ENCODE measurements at regions not wholly inside any gene's neighbourhood (a gene's known extent, or its start where the extent isn't known, plus 50 kb on each side); places are given as distances from the start of the nearest gene placed in this dataset.
A peak's percentile ranks its signal among the peaks of the same experiment; 100 is the strongest.

DNA sequence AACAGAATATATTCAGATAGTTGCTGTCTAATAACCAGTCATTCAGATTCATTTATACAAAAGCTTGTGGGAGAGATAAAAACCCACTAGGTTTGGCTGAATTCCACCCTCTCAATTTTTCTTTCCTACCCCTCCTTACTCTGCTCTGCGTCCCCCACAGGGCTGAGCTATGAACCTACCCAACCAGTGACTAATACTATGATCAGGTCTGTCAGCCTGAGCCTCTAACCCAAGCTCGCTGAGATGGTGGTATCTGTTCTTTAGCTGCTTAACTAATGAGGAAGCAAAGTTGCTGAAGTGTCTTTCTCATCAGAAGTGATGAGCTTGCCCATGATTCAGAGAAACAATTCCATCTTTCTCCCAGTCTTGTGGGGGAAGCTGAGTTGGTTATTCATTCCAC lies 248.7 kb upstream of the GPR26 start:
- peak overlapping the region in 1 of 6 donors; percentile 66 for H3K27ac Mint-ChIP-seq
- DNase-seq = no peak
- H3K27me3 Mint-ChIP-seq = peaks cover 12 to 65% (median 20%) of the 10 kb centered on the region in 3 donors
- no peak overlapping the region for H3K4me3 Mint-ChIP-seq
- H3K4me1 Mint-ChIP-seq = no peaks in the 10 kb centered on the region
- no peak for ATAC-seq (ENCODE audit: low read depth in 2 of 2)
- H3K9me3 Mint-ChIP-seq = peaks cover 0 to 11% (median 2%) of the 10 kb centered on the region in 7 donors
- no peaks in the 10 kb centered on the region for H3K36me3 Mint-ChIP-seq

DNA sequence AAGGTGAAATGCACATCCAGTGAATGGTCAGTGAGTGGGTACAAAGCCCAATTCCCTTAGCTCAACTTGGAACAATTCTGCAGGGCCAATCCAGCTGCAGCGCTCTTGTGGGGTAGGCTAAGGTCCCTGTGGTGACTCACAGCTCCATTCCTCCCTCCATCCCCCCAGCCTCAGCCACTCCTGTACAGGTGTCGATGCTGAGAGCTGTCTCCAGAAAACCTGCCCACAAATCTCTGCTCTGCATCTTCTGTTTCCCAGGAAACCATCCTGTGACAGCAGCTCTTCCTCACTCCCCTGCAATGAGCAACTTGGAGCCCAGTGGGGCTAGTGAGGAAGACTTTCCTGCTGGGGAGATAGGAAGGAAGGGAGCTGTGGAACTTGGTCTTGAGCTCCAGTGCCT lies 244.7 kb upstream of the GPR26 start:
- Mint-ChIP-seq H3K27me3 (peaks cover 25 to 70% (median 30%) of the 10 kb centered on the region in 3 donors), H3K9me3 (peaks cover 0 to 11% (median 2%) of the 10 kb centered on the region in 7 donors), H3K27ac (peak overlapping the region in 1 of 6 donors; percentile 67), H3K4me3 (no peak overlapping the region), H3K36me3 (no peaks in the 10 kb centered on the region), H3K4me1 (no peaks in the 10 kb centered on the region)
- no peak for ATAC-seq (ENCODE audit: low read depth in 2 of 2)
- DNase-seq = no peak

DNA sequence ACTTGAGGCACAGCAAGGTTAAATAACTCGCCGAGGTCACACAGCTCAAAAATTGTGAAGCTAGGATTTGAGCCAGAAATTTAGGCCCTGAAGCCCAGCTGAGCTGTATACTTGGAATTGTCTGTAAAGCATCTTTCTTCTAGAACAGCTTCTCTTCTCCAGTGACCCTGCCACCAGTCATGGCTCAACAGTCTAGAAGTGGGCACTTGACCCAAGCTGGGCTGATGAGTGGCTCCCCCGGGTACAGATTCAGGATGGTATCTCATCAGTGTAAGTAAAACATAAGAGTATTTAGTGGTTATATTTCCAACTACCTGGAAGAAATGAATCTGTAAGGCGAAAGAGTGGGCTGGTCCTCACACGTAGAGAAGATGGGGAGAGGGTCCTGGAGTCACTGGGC lies 243.9 kb upstream of the GPR26 start:
- H3K9me3 Mint-ChIP-seq = peaks cover 0 to 11% (median 2%) of the 10 kb centered on the region in 7 donors
- ATAC-seq (ENCODE audit: low read depth in 2 of 2) = no peak
- peaks cover 26 to 72% (median 34%) of the 10 kb centered on the region in 3 donors for H3K27me3 Mint-ChIP-seq
- no peaks in the 10 kb centered on the region for H3K4me1 Mint-ChIP-seq
- H3K27ac Mint-ChIP-seq = no peak overlapping the region
- no peaks in the 10 kb centered on the region for H3K36me3 Mint-ChIP-seq
- H3K4me3 Mint-ChIP-seq = no peak overlapping the region
- DNase-seq = no peak

DNA sequence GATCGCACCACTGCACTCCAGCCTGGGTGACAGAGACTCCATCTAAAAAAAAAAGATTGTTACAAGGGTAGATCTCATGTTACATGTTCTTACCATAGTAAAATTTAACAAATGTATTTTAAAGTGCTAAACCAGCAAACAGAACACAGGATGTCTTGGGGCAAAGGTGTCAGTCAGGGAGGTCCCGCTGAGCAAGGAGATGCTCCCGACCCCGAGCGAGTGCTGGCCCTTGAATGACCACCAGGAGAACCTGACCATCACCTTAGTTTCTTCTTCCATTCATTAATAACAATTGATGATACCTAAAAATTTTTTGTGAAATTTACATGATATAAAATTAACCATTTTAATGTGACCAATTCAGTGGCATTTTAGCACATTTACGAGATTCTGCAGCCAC lies 241.6 kb upstream of the GPR26 start:
- no peak overlapping the region for H3K4me3 Mint-ChIP-seq

DNA sequence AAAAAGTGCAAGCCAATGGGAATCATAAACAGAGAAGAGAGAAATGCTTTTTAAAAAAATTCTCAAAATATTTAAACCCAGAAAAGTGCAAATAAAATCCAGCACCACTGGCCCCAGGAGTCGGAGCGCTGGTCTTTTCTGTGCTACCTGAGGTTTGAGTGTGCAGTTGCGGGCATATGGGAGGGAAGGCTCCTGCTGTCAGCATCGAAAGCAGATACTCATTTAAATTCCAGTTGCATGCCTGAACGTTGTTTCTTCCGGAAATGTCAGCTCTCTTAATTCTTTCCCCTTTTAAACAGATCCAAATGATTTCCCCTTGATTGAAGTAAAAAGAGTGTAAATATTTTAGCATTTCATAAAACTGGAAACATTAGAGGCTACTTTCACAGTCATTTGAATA lies 240.5 kb upstream of the GPR26 start:
- H3K36me3 Mint-ChIP-seq = no peaks in the 10 kb centered on the region
- H3K27ac Mint-ChIP-seq = no peak overlapping the region
- H3K27me3 Mint-ChIP-seq = peaks cover 42 to 69% (median 42%) of the 10 kb centered on the region in 3 donors
- no peaks in the 10 kb centered on the region for H3K4me1 Mint-ChIP-seq
- peaks cover 0 to 1% (median 0%) of the 10 kb centered on the region in 7 donors for H3K9me3 Mint-ChIP-seq
- no peak for DNase-seq
- no peak overlapping the region for H3K4me3 Mint-ChIP-seq
- ATAC-seq (ENCODE audit: low read depth in 2 of 2) = no peak

More for the DNA sequence above, 241.6 kb upstream of the GPR26 start:
- H3K27me3 Mint-ChIP-seq = peaks cover 38 to 72% (median 41%) of the 10 kb centered on the region in 3 donors
- no peaks in the 10 kb centered on the region for H3K4me1 Mint-ChIP-seq
- no peaks in the 10 kb centered on the region for H3K9me3 Mint-ChIP-seq
- ATAC-seq (ENCODE audit: low read depth in 2 of 2) (no peak), DNase-seq (no peak)
- no peak overlapping the region for H3K27ac Mint-ChIP-seq
- H3K36me3 Mint-ChIP-seq = no peaks in the 10 kb centered on the region

DNA sequence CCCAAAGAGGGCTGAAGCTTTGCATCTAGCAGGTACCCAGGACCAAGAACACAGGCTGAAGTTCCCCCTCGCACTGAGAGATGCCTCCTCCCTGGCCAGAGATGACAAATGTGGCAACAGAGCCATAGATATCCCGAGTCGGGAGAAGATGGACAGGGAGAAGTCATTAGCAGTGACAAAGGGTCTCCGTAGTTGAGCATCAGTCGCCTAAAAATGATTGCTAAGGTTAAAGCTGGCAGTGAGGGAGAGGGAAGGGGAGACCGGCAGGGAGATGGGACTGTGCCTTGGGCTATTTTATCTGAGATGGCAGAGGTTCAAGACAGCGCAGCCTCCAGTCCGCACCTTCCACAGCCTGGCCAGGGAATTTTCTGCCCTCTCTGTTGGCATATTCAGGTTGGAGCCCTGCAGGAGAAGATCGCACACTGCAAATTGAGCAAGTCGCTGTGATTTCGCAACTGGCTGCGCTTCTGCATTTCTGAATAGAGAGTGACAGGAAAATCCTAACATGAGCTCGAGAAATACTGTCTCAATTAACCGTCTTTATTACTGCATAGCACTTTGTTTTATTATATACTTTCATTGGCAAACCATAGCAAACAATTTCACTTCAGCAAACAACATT lies 238.9 kb upstream of the GPR26 start:
- peaks cover 42 to 59% (median 48%) of the 10 kb centered on the region in 3 donors for H3K27me3 Mint-ChIP-seq
- peaks cover 0 to 10% (median 2%) of the 10 kb centered on the region in 7 donors for H3K9me3 Mint-ChIP-seq
- no peak overlapping the region for H3K27ac Mint-ChIP-seq
- no peaks in the 10 kb centered on the region for H3K4me1 Mint-ChIP-seq
- no peaks in the 10 kb centered on the region for H3K36me3 Mint-ChIP-seq
- no peak overlapping the region for H3K4me3 Mint-ChIP-seq
- DNase-seq = no peak
- no peak for ATAC-seq (ENCODE audit: low read depth in 2 of 2)

DNA sequence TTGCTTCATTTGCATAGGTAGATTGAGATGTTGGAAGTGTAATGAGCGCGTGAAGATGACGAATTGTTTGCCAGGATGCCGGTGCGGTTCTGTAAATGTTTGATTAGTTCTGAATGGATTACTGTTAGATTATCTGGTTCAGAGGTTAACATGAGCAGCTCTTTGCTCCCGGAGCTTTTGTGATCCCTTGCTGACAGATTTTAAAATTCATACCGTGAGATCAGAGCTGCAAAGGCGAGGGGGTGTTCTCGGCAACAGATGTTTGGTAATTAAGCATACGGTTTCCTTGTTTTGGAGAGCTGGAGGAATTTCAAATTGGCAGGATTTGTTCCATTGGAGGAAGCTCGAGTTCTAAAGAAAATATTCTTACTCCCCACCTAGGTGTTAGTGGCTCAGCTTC lies 237.8 kb upstream of the GPR26 start:
- ATAC-seq (ENCODE audit: low read depth in 2 of 2) (no peak), DNase-seq (no peak)
- H3K4me1 Mint-ChIP-seq = no peaks in the 10 kb centered on the region
- peaks cover 0 to 10% (median 2%) of the 10 kb centered on the region in 7 donors for H3K9me3 Mint-ChIP-seq
- no peaks in the 10 kb centered on the region for H3K36me3 Mint-ChIP-seq
- H3K27ac Mint-ChIP-seq = no peak overlapping the region
- no peak overlapping the region for H3K4me3 Mint-ChIP-seq
- H3K27me3 Mint-ChIP-seq = peaks cover 43 to 64% (median 48%) of the 10 kb centered on the region in 3 donors

DNA sequence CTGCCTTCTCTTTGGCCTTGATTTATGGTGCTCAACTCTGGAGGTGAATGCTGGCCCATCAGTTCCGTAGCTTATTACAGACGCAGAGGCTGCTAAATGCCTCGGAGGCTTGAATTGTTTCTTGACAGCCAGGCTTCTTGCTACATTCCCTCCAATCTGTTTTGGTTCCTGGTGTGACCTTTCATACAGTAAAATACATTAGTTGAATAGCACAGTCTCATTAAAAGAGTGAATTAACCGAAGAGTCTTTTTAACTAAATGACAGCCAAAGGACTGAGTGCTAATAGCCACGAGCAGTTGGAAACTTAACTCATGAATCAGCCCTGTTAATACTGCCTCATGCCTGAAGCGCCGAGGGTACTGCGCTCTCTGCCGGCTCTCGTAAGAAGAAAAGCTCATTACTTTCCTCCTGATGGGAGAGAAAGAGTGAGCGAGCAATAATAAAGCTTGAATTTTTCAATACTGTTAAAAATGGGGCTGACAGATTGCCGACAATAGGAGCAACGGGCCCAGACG lies 236.4 kb upstream of the GPR26 start:
- H3K27ac Mint-ChIP-seq = no peak overlapping the region
- no peak overlapping the region for H3K4me3 Mint-ChIP-seq
- ATAC-seq (ENCODE audit: low read depth in 2 of 2) (no peak), DNase-seq (no peak)
- peaks cover 36 to 58% (median 48%) of the 10 kb centered on the region in 3 donors for H3K27me3 Mint-ChIP-seq
- H3K9me3 Mint-ChIP-seq = peaks cover 0 to 10% (median 2%) of the 10 kb centered on the region in 7 donors
- H3K36me3 Mint-ChIP-seq = no peaks in the 10 kb centered on the region
- no peaks in the 10 kb centered on the region for H3K4me1 Mint-ChIP-seq

DNA sequence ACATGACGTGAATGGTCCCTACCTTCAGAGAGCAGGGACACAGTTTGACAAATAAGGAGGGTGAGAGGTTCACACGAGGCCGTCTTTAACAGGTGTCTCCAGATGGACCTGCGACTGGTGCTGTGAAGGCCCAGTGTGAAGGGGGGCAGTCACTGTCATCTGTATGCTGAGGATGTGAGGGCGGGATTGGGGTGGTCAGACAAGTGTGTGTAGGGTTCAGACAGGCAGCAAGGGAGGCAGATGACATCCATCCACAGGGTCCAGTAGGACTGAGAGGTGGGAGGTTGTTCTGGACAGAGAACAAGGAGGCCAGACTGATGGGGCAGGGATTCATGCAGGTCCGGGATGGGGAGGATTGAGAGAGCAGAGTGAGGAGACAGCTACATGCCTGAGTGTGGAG lies 232.6 kb upstream of the GPR26 start:
- H3K36me3 Mint-ChIP-seq = no peaks in the 10 kb centered on the region
- peaks cover 30 to 51% (median 33%) of the 10 kb centered on the region in 3 donors for H3K27me3 Mint-ChIP-seq
- H3K4me3 Mint-ChIP-seq = no peak overlapping the region
- peaks cover 0 to 10% (median 3%) of the 10 kb centered on the region in 7 donors for H3K9me3 Mint-ChIP-seq
- no peak overlapping the region for H3K27ac Mint-ChIP-seq
- H3K4me1 Mint-ChIP-seq = no peaks in the 10 kb centered on the region
- ATAC-seq (ENCODE audit: low read depth in 2 of 2) (no peak), DNase-seq (no peak)

DNA sequence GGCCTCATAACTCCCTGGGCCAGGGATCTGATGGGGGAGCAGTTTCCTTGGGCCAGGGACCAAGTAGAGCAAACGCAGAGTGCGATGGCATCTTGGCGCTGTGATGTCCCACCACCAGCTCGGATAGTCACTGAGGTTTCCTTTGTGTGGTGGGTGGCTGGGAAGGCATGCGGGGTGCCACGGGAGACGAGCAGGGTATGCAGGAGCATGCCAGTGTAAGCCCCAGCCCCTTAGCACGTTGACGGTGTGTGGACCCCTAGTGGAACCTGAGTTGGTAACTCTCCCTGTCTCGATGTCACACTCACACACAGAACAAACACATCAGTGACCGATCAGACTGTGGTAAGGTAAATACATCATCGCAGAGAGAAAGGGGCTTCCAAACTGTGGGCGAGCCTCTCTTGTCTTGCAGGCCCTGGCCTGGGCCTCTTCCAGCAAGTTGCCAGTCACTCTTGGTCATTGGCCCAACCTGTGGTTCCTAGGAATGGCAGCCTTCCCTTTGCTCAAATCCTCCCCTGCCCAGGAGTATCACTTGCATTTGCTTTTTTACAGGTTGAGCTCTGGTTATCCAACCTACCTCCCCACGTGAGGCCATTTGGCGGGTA lies 231.6 kb upstream of the GPR26 start:
- Mint-ChIP-seq H3K4me3 (no peak overlapping the region), H3K9me3 (peaks cover 0 to 10% (median 3%) of the 10 kb centered on the region in 7 donors), H3K27ac (no peak overlapping the region), H3K36me3 (no peaks in the 10 kb centered on the region), H3K27me3 (peaks cover 20 to 46% (median 23%) of the 10 kb centered on the region in 3 donors), H3K4me1 (no peaks in the 10 kb centered on the region)
- ATAC-seq (ENCODE audit: low read depth in 2 of 2) = no peak
- DNase-seq = no peak

DNA sequence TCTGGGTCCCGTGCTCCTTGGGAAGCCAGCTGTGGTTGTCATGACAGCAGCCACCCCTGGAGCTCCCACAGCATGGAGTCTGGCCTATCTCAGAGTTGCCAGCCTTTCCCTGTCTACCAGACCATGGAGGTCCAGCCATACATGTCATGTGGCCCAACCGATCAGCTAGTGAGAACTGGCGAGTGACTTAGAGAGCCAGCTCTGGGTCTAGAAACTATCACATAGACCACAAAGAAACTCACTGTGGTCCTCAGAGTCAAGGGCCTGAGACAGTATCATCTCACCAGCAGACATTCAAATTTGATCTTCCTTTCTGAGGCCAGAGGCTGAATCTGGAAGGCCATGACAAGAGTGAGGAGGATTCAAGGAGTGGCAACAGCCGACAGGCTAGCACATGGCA lies 223.3 kb upstream of the GPR26 start:
- Mint-ChIP-seq H3K27me3 (peaks cover 12 to 28% (median 18%) of the 10 kb centered on the region in 3 donors), H3K4me1 (no peaks in the 10 kb centered on the region), H3K27ac (no peak overlapping the region), H3K9me3 (no peaks in the 10 kb centered on the region), H3K36me3 (no peaks in the 10 kb centered on the region), H3K4me3 (no peak overlapping the region)
- ATAC-seq (ENCODE audit: low read depth in 2 of 2) (no peak), DNase-seq (no peak)

DNA sequence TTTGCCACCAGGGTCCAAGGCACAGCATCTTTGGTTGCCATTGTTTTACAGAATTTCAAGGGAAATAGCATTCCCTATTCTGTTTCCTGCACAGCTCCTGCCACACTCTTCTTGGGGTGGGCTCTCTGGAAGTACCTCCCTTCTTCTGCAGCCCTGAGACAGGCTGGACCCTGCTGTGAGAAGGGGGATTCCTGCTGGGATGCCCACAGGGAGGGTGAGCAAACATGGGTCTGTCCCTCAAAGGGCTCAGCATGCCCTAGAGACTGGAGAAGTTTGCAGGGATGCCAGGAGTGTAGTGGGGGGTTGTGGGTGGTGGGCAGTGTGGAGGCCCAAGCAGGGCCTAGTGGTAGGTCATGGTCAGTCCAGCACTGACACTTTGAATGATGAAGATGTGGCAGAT lies 222.2 kb upstream of the GPR26 start:
- H3K4me3 Mint-ChIP-seq = no peak overlapping the region
- DNase-seq (no peak), ATAC-seq (ENCODE audit: low read depth in 2 of 2) (no peak)
- no peaks in the 10 kb centered on the region for H3K4me1 Mint-ChIP-seq
- H3K36me3 Mint-ChIP-seq = no peaks in the 10 kb centered on the region
- no peaks in the 10 kb centered on the region for H3K9me3 Mint-ChIP-seq
- no peak overlapping the region for H3K27ac Mint-ChIP-seq
- H3K27me3 Mint-ChIP-seq = peaks cover 12 to 22% (median 14%) of the 10 kb centered on the region in 3 donors

DNA sequence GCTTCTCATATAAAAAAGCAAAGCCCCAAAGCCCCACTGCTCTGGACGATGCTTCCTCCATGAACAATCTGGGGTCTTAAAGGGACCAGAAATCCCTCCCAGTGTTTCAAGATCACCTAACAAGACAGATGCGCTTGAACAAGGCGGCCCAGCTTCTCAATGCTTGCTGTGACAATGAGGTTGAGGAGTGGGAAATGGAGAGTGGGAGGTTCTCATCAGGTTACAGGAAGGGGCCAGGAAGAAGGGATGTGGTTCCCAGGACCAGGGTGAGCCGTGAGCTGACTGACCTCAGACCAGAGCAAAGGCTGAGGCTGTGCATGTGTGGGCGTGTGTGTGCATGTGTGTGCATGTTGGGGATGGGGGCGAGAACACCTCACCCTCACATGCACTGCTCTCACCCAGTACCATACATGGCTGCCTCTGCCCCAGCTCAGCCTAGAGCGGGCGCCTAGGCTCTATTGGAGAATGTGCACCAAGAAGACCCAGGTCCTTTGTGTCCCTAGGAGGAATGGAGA lies 220.8 kb upstream of the GPR26 start:
- ATAC-seq (ENCODE audit: low read depth in 2 of 2) = no peak
- peaks cover 12 to 21% (median 14%) of the 10 kb centered on the region in 3 donors for H3K27me3 Mint-ChIP-seq
- peak overlapping the region in 1 of 8 donors; percentile 62 for H3K4me3 Mint-ChIP-seq
- DNase-seq = no peak
- H3K4me1 Mint-ChIP-seq = no peaks in the 10 kb centered on the region
- no peak overlapping the region for H3K27ac Mint-ChIP-seq
- no peaks in the 10 kb centered on the region for H3K36me3 Mint-ChIP-seq
- H3K9me3 Mint-ChIP-seq = no peaks in the 10 kb centered on the region
